ENCODE measurements at regions not wholly inside any gene's neighbourhood (a gene's known extent, or its start where the extent isn't known, plus 50 kb on each side); places are given as distances from the start of the nearest gene placed in this dataset.
"Not testable (repeated sequence)": the region's sequence is repeated elsewhere in the genome, so short reads cannot be mapped to it uniquely, and the experiment has no call there.

DNA sequence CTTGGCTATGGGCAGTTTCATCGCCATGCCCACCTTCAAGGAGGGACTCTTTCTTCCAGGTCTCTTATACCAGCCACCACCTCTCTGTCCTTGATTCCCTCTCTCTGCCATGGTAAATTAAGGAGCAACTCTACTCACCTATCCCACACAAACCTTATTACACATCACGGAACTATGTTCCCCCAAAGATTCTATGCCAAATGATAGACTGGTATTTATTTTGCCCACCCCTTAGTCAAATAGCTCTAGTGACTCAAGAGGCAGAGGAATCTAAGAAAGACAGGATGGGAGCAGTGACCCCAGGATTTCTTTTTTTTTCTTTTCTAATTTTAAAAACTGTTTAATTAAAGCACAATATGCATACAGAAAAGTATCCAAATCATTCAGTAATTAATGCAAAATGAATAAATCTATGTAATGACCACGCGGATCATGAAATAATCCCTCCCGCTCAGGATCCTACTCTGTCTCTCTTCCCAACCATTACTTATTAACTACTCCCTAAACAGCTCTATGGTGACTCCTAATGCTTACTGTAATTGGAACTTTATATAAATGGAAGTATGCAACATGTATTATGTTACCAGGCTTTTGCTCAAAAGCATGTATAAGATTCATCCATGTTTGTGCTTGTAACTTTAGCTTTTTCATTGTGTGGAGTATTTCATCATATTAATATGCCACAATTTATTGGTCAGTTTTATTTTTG, 410.8 kb upstream of the RASGRP1 start:
- DNase-seq: no peak

GRCh38 chr15:38991126-38991525, 426.5 kb upstream of the RASGRP1 start:
- peak; percentile 6 for DNase-seq

DNA sequence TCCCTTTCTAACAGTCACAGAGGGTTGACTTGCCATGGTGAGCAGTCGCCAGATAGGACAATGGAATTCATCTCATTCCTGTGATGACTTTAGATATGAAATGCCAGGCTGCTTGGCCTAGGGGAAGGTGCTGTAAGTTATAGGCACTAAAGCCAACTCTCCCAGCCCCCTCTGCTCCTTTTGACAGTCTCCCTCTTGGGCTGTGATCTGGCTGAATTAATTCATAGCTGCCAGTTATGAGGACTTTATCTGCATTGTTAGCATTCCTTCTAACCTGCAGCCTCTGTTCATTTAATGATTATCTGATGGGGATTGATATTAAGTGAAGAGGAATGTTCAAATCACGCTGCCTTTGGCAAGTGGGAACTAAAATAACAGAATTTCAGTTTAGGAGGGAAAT, 427.1 kb upstream of the RASGRP1 start:
- no peak for DNase-seq

GRCh38 chr15:38992506-38992905, 427.9 kb upstream of the RASGRP1 start:
- no peak for DNase-seq

GRCh38 chr15:38992930-38993329, 428.3 kb upstream of the RASGRP1 start:
- DNase-seq: no peak

DNA sequence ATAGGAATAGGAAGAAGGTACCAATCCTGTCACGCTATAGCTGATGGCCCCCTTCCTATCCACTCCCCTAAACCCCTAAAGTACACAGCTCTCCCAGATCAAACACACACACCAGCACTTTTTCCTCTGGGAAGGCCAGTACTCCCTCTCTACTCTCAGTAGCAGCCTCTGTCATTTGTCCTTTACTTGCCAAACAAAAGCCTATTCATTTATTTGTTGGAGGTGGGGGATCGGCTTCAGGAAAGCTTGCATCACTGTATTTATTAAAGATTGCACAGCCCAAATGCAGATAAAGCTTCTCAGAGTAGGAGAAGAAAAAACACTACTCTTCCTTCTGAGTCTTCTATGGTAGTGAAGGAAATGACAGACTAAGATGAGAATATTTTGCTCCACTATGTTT, 429.7 kb upstream of the RASGRP1 start:
- DNase-seq: no peak

- DNase-seq: peak; percentile 17
These were observed 431.6 kb upstream of the RASGRP1 start for GRCh38 chr15:38996111-38996631.

- DNase-seq: no peak
These were observed 433.2 kb upstream of the RASGRP1 start for GRCh38 chr15:38997841-38998240.

DNA sequence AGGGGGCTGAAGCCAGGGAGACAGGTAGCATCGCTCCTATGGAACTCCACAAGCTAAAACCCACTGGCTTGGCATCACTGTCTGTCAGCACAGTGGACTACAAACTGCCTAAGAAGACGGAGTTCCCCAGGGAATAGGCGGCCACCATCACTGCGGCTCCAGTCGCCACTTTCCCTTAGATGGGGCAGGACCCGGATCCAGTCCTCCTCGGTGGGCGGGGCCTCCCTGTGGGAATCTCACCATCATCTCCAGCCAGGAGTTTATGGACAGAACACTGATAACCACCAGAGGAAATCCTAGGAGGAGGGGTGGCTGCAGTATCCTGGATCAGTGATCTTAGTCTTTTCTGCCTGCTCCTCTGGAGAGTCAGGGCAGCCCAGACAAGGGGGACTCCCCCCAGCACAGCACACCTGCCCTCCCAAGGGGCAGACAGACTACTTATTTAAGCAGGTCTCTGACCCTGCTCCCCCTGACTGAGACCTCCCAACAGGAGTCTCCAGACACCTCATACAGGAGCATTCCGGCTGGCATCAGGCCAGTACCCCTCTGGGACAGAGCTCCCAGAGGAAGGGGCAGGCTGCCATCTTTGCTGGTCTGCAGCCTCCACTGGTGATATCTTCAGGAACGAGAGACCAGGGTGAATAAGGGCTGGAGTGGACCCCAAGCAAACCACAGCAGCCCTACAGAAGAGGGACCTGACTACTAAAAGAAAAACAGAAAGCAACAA, 435.6 kb upstream of the RASGRP1 start:
- DNase-seq: no peak

GRCh38 chr15:39009740-39010139, 445.1 kb upstream of the RASGRP1 start:
- DNase-seq: no peak

DNA sequence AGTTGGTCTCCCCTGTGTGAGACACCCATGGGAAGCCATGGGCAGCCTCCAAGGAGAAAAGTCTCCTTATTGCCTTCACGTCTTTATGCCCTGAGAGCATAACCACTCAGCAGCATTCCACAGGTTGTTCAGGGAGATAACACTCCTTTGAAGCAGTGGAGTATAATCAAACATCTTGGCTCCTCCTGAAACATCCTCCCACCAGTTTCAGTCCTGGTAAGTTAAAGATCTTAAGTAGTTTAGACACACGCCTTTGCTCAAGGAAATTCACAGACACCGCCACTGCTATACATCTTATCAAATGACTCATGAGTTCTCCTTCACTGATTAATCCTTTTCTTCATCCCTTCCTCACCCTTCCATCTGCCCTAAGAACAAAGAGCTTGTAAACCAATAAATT, 446.5 kb upstream of the RASGRP1 start:
- DNase-seq: not testable (repeated sequence)

- DNase-seq: no peak
These were observed 448.6 kb upstream of the RASGRP1 start for GRCh38 chr15:39013262-39013661.

DNA sequence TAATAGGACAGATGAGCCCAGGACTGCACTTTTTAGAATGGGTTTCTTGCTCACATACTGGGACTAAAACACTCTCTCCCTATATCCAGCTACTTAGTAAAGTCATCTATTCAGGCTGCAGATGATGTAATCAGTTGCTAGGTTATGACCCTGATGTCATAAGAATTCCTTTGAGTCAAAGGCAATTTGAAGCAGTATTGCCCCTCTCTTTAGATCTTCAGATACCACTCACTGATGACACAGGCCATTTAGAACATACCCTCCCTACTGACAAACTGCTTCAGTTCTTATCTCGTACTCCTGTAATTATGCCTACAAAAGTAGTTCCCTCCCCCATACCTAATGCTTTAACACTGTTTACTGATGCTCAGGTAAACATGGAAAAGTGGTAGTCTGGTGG, 450.1 kb upstream of the RASGRP1 start:
- DNase-seq: no peak

GRCh38 chr15:39016706-39017105, 452.1 kb upstream of the RASGRP1 start:
- no peak for DNase-seq

- no peak for DNase-seq
These were observed 454.4 kb upstream of the RASGRP1 start for GRCh38 chr15:39018966-39019365.

DNA sequence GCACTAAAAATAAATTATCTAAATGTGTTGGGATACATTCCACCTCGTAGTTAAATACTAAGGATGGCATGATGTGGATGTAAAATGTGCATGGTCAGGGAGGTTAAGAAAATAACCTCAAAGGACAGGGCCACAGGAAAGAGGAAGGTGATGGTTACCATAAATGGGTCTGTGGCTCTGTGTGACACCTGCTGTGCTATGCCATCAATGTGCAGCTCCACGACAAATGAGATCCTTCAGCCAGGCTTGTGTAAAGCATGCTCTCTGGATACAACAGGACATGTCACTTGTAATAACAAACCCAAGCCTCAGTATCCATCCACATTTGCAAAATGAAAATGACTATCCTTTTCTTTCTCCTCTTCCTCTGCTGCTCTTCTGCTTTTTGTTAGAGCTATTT, 456.7 kb upstream of the RASGRP1 start:
- no peak for DNase-seq

- DNase-seq: no peak
These were observed 458.1 kb upstream of the RASGRP1 start for GRCh38 chr15:39022532-39023305.

DNA sequence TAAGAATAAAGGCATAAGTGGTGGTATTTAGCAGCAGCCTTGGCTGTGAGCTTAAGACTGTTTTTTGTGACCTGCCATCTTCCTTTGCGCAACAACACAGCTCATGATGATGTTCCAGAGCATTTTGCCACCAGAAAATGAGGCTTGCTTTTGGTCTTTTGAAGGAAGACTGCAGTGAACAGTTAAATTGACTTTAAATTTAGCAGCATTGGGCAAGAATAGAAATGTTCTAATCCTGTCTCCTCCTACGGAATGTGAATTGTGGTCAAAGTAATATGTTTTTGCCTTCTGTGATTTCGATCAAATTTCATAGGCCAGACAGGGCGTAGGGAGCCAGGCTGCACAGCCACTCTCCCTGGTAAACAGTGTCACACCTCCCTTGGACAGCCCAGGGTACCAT, 460.7 kb upstream of the RASGRP1 start:
- DNase-seq: no peak

GRCh38 chr15:39025881-39026280, 461.3 kb upstream of the RASGRP1 start:
- DNase-seq: no peak

GRCh38 chr15:39028069-39028468, 463.5 kb upstream of the RASGRP1 start:
- no peak for DNase-seq

DNA sequence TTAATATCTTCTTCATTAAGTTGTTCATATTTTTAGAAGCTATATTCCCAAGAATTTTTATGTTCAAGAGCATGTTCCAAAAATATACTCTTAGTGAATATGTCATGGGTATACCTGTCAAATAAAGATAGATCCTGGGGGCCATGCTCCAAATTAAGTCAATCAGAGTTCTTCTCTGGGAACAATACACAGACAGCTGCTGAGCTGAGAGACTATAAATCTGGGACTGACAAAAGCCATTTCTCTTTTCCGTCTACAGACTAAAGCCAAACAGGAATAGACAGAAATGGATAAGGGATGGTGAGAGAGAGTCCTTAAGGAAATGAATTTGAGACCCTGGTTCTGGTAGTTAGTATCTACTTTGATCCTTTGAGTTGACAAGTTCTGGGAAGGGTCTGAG, 465.1 kb upstream of the RASGRP1 start:
- DNase-seq: no peak

- DNase-seq: no peak
These were observed 465.9 kb upstream of the RASGRP1 start for GRCh38 chr15:39030291-39031070.
